ENCODE measurements at regions not wholly inside any gene's neighbourhood (a gene's known extent, or its start where the extent isn't known, plus 50 kb on each side); places are given as distances from the start of the nearest gene placed in this dataset.

- TF ChIP-seq CTCF (IDR thresholded peaks at IDR 0.05; ENCODE audit: poor library complexity) (no peak), EZH2 (IDR thresholded peaks at IDR 0.05; ENCODE audit: borderline replicate concordance) (no peak), EZH2phosphoT487 (IDR thresholded peaks at IDR 0.05; ENCODE audit: low read depth, severe bottlenecking, unreplicated experiment) (no peak)
Observed at GRCh38 chr1:14529475-14529874, 69.0 kb upstream of the KAZN start.

Data from hepatocyte (in vitro differentiated cells).